B cell (primary cell): ENCODE measurements at regions not wholly inside any gene's neighbourhood (a gene's known extent, or its start where the extent isn't known, plus 50 kb on each side); places are given as distances from the start of the nearest gene placed in this dataset.

Source experiments
- EZH2 ChIP-seq: IDR thresholded peaks from 2 replicates; pipeline ENCODE4 v1.6.1; 2012; ENCODE audit warnings: borderline replicate concordance, low read depth, mild to moderate bottlenecking, moderate library complexity, low read length; ENCODE audit not compliant: insufficient read depth, poor library complexity, severe bottlenecking
- TF ChIP-seq, protein P1 (sequence below): fragments of 200-600 bp; IDR thresholded peaks from one replicate; pipeline ENCODE4 v1.8.0; 2022; ENCODE audit warnings: antibody characterized with exemption, mild to moderate bottlenecking

GRCh38 chr7:32263611-32264010 lies 193.4 kb upstream of the PDE1C start:
- TF ChIP-seq, protein P1, sequence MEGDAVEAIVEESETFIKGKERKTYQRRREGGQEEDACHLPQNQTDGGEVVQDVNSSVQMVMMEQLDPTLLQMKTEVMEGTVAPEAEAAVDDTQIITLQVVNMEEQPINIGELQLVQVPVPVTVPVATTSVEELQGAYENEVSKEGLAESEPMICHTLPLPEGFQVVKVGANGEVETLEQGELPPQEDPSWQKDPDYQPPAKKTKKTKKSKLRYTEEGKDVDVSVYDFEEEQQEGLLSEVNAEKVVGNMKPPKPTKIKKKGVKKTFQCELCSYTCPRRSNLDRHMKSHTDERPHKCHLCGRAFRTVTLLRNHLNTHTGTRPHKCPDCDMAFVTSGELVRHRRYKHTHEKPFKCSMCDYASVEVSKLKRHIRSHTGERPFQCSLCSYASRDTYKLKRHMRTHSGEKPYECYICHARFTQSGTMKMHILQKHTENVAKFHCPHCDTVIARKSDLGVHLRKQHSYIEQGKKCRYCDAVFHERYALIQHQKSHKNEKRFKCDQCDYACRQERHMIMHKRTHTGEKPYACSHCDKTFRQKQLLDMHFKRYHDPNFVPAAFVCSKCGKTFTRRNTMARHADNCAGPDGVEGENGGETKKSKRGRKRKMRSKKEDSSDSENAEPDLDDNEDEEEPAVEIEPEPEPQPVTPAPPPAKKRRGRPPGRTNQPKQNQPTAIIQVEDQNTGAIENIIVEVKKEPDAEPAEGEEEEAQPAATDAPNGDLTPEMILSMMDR = no peak
- TF ChIP-seq EZH2 = no peak
